GM21515 (cell line): ENCODE measurements at regions not wholly inside any gene's neighbourhood (a gene's known extent, or its start where the extent isn't known, plus 50 kb on each side); places are given as distances from the start of the nearest gene placed in this dataset.
"Not testable (repeated sequence)": the region's sequence is repeated elsewhere in the genome, so short reads cannot be mapped to it uniquely, and the experiment has no call there.

Experiments used
- ATAC-seq: cut with Tn5 transposase; IDR thresholded peaks from one replicate; pipeline ENCODE4 v1.9.1; 2021; ENCODE audit not compliant: unreplicated experiment

GRCh38 chr3:28575746-28576613 lies 227.4 kb upstream of the AZI2 start:
- no peak for ATAC-seq

DNA sequence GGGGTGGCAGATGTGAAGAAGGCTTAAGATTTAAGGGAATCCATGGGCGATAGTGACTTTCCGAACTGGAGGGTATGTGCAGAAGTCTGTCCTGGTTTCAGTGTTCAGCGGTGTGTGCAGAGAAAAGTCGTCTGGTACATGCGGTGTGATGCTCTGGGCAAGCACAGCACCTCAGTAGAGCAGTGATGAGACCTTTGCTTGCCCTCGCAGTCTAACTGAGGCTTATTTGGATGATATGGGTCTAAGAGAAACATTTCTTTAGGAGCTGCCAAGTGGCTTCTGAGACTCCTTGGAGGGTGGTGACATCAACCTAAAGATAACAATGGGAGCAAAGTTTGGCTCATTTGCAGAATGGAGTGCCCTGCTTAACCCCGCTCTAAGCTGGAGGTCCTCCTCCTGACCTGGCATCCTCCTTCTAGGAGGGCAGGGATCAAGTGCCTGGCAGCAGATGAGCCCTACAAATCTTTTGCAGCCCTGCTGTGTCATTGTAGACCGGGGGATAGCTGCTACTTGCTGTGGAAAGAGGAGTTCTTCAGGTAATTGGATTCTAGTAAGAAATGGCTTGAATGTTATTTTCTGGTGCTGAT lies 228.1 kb upstream of the AZI2 start:
- ATAC-seq = no peak

GRCh38 chr3:28577941-28578500 lies 229.4 kb upstream of the AZI2 start:
- no peak for ATAC-seq

DNA sequence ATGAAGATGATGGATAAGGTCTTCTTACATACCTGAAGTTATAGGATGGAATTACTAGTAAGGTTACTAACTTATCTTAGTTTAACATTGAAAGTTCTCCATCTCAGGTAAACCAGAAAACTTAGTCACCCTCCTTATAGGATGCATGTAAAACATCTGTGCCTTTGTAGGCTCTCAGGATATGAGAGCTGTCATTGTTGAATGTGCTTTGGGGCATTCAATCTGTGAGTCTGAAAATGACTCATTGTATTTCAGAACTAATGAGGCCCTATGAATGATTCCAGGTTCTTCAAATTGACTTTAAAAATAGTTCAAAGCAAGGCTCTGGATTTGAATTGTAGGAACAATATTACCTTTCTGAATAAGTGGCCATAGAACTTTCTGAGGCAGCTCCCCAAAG lies 237.7 kb upstream of the AZI2 start:
- ATAC-seq = no peak

GRCh38 chr3:28587723-28588122 lies 239.1 kb upstream of the AZI2 start:
- ATAC-seq = no peak

DNA sequence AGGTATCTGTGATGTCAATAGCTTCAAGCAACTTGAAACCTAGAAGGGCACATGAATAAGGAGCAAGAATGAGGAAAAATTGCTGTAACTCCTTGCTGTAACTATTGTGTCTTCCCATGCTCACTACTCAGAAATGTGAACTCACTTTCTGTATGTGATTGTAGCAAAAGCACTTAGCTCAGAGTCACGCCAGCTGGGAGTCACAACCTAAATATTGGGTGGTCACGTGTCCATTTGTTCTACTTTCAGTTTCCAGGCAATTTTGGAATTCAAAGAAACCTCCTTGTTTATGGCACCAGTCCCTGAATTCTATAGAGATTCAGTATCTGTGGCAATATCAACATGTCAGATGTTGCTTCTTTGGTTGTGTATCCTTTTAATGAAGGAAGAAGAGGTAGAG lies 241.6 kb upstream of the AZI2 start:
- ATAC-seq = no peak

- no peak for ATAC-seq
Measured at GRCh38 chr3:28590860-28591259, 242.2 kb upstream of the AZI2 start.

GRCh38 chr3:28595372-28595771 lies 246.7 kb upstream of the AZI2 start:
- no peak for ATAC-seq

- ATAC-seq = no peak
Measured at GRCh38 chr3:28597452-28597851, 248.8 kb upstream of the AZI2 start.

DNA sequence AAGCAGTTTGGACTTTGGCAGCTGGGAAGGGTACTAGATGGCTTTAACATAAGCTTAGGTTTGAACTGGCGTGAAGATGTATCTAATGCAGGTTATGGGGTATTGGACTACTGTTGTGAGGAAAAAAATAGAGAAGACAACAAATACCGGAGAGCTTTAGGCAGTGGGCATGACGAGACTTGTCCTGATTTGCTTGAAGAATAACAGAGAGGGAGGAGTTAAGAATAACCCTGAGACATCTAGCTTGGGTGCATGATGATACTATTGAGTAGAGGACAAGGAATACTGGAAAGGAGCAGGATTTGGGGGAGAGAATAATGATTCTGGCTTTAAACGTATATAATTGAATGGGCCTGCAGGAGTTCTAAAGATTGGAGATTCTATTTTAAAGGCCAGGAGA lies 249.5 kb upstream of the AZI2 start:
- no peak for ATAC-seq

DNA sequence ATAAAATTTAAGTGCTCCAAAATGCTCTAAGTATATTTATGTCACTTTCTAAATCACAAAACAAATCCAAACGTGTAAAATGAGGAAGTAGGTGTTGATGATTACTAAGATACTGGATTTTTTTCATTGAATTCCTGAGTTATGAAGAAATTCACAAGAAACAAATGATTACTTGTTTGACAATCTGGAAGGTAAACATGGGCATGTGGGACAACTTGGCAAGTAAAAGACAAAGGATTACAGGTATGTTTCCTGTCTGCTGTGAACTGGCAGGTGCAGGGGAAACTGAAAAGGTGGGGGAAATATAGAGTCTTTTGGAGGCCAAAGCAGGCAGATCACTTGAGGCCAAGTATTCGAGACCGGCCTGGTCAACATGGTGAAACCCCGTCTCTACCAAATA lies 252.7 kb upstream of the AZI2 start:
- ATAC-seq = no peak

DNA sequence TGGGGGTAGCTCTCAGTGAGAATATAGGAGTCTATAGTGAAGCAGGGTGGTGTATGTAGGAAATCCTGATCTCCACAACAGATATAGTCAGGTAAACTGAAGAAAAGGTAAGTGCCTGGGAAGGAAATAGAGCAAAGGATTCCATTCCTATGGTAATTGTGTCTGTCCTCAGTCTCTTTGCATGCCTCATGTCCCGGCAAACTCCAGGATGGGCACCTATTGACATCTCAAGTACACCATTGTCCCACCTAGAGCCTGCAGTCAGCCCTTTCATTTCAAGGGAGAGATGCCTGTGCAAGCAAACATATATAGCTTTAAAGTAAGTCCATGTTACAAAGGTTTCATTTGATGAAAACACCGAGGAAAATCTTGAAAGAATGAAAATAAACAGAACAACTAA lies 257.7 kb upstream of the AZI2 start:
- ATAC-seq = no peak

GRCh38 chr3:28612232-28612631 lies 263.6 kb upstream of the AZI2 start:
- ATAC-seq = no peak

DNA sequence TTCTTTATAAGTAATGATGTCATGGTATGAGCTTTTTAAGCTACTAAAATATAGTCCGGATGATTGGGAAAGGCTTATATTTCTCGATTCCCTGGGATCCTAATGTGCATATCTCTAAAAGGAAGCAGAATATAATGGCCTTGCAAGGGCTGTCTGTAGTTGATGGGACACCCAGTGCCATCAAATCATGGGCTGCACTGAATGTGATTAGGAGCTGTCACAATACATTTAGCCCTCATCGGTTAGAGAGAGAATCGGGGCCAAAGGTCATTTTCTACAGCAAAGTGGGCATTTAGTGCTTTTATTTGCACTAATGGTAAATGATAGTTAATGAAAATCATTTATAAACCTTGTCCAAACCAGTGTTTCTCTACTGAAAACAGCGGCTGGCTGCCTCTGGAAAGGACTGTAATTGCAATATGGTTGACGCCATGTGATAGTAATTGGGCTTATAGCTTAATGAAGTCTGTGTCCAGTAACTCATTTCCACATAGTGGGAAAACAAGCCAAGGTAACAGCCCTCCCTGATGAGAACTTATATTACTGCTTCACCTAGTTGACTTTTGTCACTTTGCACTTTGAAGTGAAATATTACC lies 265.0 kb upstream of the AZI2 start:
- no peak for ATAC-seq

DNA sequence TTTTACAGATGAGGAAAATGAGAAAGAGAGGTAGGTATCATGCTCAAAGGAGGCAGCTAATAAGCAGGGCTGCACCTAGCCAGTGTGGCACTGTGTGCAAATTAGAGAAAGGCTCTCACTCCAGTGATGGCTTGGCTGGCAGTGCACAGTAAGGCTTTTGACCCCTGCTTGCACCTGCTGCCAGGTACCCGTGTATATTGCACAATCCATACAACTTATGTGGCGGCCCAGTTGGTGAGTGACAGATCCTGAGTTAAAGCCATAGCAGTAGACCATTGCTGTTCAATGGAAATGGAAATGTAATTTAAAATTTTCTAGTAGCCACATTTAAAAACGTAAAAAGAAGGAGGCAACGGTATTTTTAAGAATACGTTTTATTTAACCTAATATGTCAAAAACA lies 266.4 kb upstream of the AZI2 start:
- no peak for ATAC-seq

DNA sequence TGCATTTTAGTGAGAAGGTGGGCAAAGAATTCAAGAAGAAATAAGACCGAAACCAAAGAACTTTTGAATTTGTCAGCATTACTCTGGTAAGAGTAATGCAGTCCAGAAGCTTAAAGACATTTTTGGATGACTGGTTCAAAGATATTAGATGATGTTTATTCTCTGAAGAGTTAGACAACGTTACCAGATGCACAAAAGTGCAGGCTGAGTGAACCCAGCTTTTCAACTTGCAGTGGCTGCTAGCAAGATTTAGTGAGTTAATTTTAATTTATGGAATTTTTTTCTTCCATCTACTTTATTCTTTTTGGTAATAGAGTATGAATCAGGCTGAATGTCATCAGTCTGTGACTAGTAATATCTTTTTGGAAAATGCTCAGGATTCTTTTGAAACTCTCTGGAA lies 267.3 kb upstream of the AZI2 start:
- no peak for ATAC-seq

GRCh38 chr3:28617821-28618220 lies 269.2 kb upstream of the AZI2 start:
- no peak for ATAC-seq

DNA sequence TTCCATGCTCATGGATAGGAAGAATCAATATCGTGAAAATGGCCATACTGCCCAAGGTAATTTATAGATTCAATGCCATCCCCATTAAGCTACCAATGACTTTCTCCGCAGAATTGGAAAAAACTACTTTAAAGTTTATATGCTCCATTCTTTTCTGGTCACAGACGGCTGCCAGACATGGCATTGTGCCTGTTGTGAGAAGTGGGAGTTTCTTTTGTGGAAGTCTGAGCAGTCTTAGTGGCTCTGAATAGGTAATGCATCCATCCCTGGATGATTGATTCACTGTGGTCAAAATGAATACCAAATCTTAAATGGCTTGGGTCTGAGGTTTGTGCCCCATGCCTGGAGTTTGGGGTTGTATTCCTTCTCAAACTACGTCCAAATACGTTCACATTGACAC lies 274.5 kb upstream of the AZI2 start:
- ATAC-seq = no peak

GRCh38 chr3:28624084-28624483 lies 275.5 kb upstream of the AZI2 start:
- no peak for ATAC-seq

DNA sequence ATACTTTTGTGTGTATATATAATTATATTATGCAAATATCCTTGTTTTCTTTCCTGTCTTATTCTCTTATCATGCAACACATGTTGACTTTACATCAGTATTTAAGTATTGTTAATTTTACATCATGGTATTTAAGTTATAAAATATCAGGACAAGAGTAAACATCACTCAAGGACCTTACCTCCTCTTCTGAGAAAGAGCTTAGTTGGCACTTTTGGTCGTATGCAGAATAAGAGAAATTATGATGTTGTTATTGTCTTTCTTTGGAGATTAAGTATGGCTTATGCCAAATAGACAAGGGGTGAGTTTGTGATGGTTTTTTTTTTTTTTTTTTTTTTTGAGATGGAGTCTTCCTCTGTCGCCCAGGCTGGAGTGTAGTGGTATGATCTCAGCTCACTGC lies 279.2 kb upstream of the AZI2 start:
- ATAC-seq = not testable (repeated sequence)

DNA sequence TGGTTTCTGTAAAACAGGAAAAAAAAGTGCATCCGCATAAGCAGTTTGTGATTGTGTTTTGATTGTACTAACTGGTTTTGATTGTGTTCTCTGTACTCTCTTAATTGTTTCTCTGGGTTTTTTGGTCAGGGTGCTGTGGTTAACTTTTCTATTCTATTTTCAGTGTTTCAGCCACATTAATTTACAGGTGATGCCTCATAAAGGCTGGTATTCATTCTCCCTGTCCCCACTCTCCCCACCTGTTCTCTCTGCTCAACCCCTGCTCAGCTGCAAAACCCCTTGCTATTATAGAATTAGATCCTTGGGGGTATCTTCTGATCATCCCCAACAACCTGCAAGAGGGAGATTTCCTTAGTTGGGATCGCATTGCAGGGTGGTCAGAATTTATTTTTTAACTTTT lies 285.4 kb upstream of the AZI2 start:
- no peak for ATAC-seq

DNA sequence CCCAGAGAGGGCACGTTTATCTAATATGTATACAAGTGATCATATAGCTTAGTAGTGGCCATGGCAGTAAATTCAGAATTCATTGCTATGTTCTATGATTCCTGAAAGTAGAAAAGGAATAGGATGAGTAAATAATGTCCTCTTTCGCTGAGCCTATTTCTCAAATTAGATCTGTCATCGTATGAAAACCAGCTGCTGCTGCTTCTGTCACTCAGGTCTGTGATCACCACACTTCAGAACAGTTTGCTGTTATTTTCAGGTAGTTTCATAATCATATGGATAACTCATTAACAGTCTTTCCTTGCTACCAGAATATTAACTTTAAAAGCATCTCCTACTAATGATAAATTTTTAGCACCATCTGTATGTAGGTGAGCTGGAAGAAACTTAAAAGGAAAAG lies 289.1 kb upstream of the AZI2 start:
- no peak for ATAC-seq
